ENCODE measurements at regions not wholly inside any gene's neighbourhood (a gene's known extent, or its start where the extent isn't known, plus 50 kb on each side); places are given as distances from the start of the nearest gene placed in this dataset.

GRCh38 chrX:141439651-141440050 is 144.9 kb downstream of the SPANXA1 start:
- Histone ChIP-seq H3K4me3 (replicated peaks in 1 of 4; ENCODE audit: control extremely low read depth in 1 of 4, insufficient read depth in 1 of 4, low read depth in 3 of 4, low read length in 4 of 4) (no peak overlapping the region), H3K9ac (ENCODE audit: insufficient read depth, low read length) (no peak overlapping the region), H3K4me1 (ENCODE audit: control insufficient read depth, extremely low read depth, insufficient read depth, low read length) (no peaks in the 10 kb centered on the region), H2AFZ (ENCODE audit: low read length) (no peak overlapping the region), H3K27ac (ENCODE audit: insufficient read depth, low read length) (no peak overlapping the region), H3K9me3 (ENCODE audit: control insufficient read depth, insufficient read depth, low read depth, low read length) (no peaks in the 10 kb centered on the region), H3K36me3 (ENCODE audit: control insufficient read depth, insufficient read depth, low read length) (no peaks in the 10 kb centered on the region), H3K79me2 (ENCODE audit: control insufficient read depth, insufficient read depth, low read length) (no peaks in the 10 kb centered on the region), H3K4me2 (ENCODE audit: extremely low read depth, insufficient read depth, low read length) (no peak overlapping the region), H3K27me3 (ENCODE audit: control insufficient read depth, insufficient read depth, low read length) (no peaks in the 10 kb centered on the region), H4K20me1 (ENCODE audit: control insufficient read depth, extremely low read depth, insufficient read depth, low read length) (no peaks in the 10 kb centered on the region)
- DNase-seq (ENCODE audit: low read depth in 2 of 2): peak; percentile 9 to 14
- TF ChIP-seq EZH2 (IDR thresholded peaks at IDR 0.05; ENCODE audit: low read length, missing control alignments) (no peak), CTCF (conservative IDR thresholded peaks at IDR 0.05 in 1 of 2, IDR thresholded peaks at IDR 0.05 in 1 of 2; ENCODE audit: low read depth in 1 of 2, low read length in 2 of 2) (no peak)

GRCh38 chrX:141415889-141416288 is 168.6 kb downstream of the SPANXA1 start:
- no peaks in the 10 kb centered on the region for H3K9me3 ChIP-seq (ENCODE audit: control insufficient read depth, insufficient read depth, low read depth, low read length)
- no peak overlapping the region for H3K9ac ChIP-seq (ENCODE audit: insufficient read depth, low read length)
- H2AFZ ChIP-seq (ENCODE audit: low read length): no peak overlapping the region
- H4K20me1 ChIP-seq (ENCODE audit: control insufficient read depth, extremely low read depth, insufficient read depth, low read length): no peaks in the 10 kb centered on the region
- no peaks in the 10 kb centered on the region for H3K27me3 ChIP-seq (ENCODE audit: control insufficient read depth, insufficient read depth, low read length)
- no peak overlapping the region for H3K27ac ChIP-seq (ENCODE audit: insufficient read depth, low read length)
- H3K36me3 ChIP-seq (ENCODE audit: control insufficient read depth, insufficient read depth, low read length): no peaks in the 10 kb centered on the region
- H3K4me2 ChIP-seq (ENCODE audit: extremely low read depth, insufficient read depth, low read length): no peak overlapping the region
- H3K4me3 ChIP-seq (replicated peaks in 1 of 4; ENCODE audit: control extremely low read depth in 1 of 4, insufficient read depth in 1 of 4, low read depth in 3 of 4, low read length in 4 of 4): no peak overlapping the region
- H3K4me1 ChIP-seq (ENCODE audit: control insufficient read depth, extremely low read depth, insufficient read depth, low read length): no peaks in the 10 kb centered on the region
- H3K79me2 ChIP-seq (ENCODE audit: control insufficient read depth, insufficient read depth, low read length): no peaks in the 10 kb centered on the region
- TF ChIP-seq EZH2 (IDR thresholded peaks at IDR 0.05; ENCODE audit: low read length, missing control alignments) (no peak), CTCF (conservative IDR thresholded peaks at IDR 0.05 in 1 of 2, IDR thresholded peaks at IDR 0.05 in 1 of 2; ENCODE audit: low read depth in 1 of 2, low read length in 2 of 2) (no peak)
- DNase-seq (ENCODE audit: low read depth in 2 of 2): no peak

- Histone ChIP-seq H3K36me3 (ENCODE audit: control insufficient read depth, insufficient read depth, low read length) (no peaks in the 10 kb centered on the region), H3K4me2 (ENCODE audit: extremely low read depth, insufficient read depth, low read length) (peak overlapping the region; percentile 4), H3K4me1 (ENCODE audit: control insufficient read depth, extremely low read depth, insufficient read depth, low read length) (peaks cover 2% of the 10 kb centered on the region), H3K9ac (ENCODE audit: insufficient read depth, low read length) (no peak overlapping the region), H3K79me2 (ENCODE audit: control insufficient read depth, insufficient read depth, low read length) (no peaks in the 10 kb centered on the region), H3K27me3 (ENCODE audit: control insufficient read depth, insufficient read depth, low read length) (no peaks in the 10 kb centered on the region), H3K9me3 (ENCODE audit: control insufficient read depth, insufficient read depth, low read depth, low read length) (no peaks in the 10 kb centered on the region), H3K27ac (ENCODE audit: insufficient read depth, low read length) (no peak overlapping the region), H4K20me1 (ENCODE audit: control insufficient read depth, extremely low read depth, insufficient read depth, low read length) (no peaks in the 10 kb centered on the region), H2AFZ (ENCODE audit: low read length) (no peak overlapping the region), H3K4me3 (replicated peaks in 1 of 4; ENCODE audit: control extremely low read depth in 1 of 4, insufficient read depth in 1 of 4, low read depth in 3 of 4, low read length in 4 of 4) (no peak overlapping the region)
- peak; percentile 49 to 84 for DNase-seq (ENCODE audit: low read depth in 2 of 2)
- TF ChIP-seq CTCF (conservative IDR thresholded peaks at IDR 0.05 in 1 of 2, IDR thresholded peaks at IDR 0.05 in 1 of 2; ENCODE audit: low read depth in 1 of 2, low read length in 2 of 2) (no peak), EZH2 (IDR thresholded peaks at IDR 0.05; ENCODE audit: low read length, missing control alignments) (no peak)
These were observed 163.7 kb upstream of the SPANXC start for GRCh38 chrX:141405853-141406492.
